ENCODE measurements at regions not wholly inside any gene's neighbourhood (a gene's known extent, or its start where the extent isn't known, plus 50 kb on each side); places are given as distances from the start of the nearest gene placed in this dataset.

GRCh38 chr10:78861529-78862327, 207.0 kb upstream of the ZMIZ1 start:
- ChIA-PET POLR2A (no interaction called here), CTCF (no interaction called here)
- no peaks in the 10 kb centered on the region for H3K9me3 Mint-ChIP-seq (ENCODE audit: insufficient read depth)
- Histone ChIP-seq H3K27ac (ENCODE audit: low read length in 2 of 2) (no peak overlapping the region), H3K9me3 (ENCODE audit: control extremely low read depth in 1 of 3, control insufficient read depth in 2 of 3, insufficient read depth in 1 of 3, low read length in 2 of 3) (no peaks in the 10 kb centered on the region), H3K36me3 (replicated peaks in 1 of 2; ENCODE audit: control extremely low read depth in 1 of 2, control insufficient read depth in 1 of 2, extremely low read depth in 1 of 2, insufficient read depth in 2 of 2, low read length in 1 of 2) (no peaks in the 10 kb centered on the region), H2AFZ (ENCODE audit: insufficient read depth, low read depth, low read length, poor library complexity, severe bottlenecking) (no peak overlapping the region), H3K27me3 (replicated peaks in 1 of 4; ENCODE audit: control extremely low read depth in 1 of 4, control insufficient read depth in 3 of 4, insufficient read depth in 4 of 4, low read length in 3 of 4) (peaks cover 0 to 3% (median 0%) of the 10 kb centered on the region in 4 experiments), H3K4me3 (ENCODE audit: control extremely low read depth in 1 of 5, extremely low read depth in 1 of 5, insufficient read depth in 1 of 5, low read depth in 2 of 5, low read length in 4 of 5) (no peak overlapping the region), H4K20me1 (ENCODE audit: control insufficient read depth, insufficient read depth, low read length, poor library complexity, severe bottlenecking) (no peaks in the 10 kb centered on the region), H3K4me1 (ENCODE audit: control insufficient read depth in 2 of 2, insufficient read depth in 2 of 2, low read length in 2 of 2) (no peaks in the 10 kb centered on the region), H3K9ac (ENCODE audit: low read length) (no peak overlapping the region), H3K79me2 (ENCODE audit: control insufficient read depth, insufficient read depth, low read length) (no peaks in the 10 kb centered on the region), H3K4me2 (replicated peaks; ENCODE audit: low read depth, low read length, poor library complexity, severe bottlenecking) (no peak overlapping the region)
- WGBS (ENCODE audit: insufficient coverage), result 66% methylated on average over 4 of the region's 5 CpGs
- H3K4me3 Mint-ChIP-seq, result no peak overlapping the region
- TF ChIP-seq EZH2 (IDR thresholded peaks at IDR 0.05; ENCODE audit: borderline replicate concordance, insufficient read depth, low read depth, low read length, poor library complexity, severe bottlenecking), result no peak
- TF ChIP-seq CTCF (IDR thresholded peaks at IDR 0.05), result no peak
- DNase-seq (no peak), ATAC-seq (ENCODE audit: low read depth) (no peak)
- no peaks in the 10 kb centered on the region for H3K4me1 Mint-ChIP-seq
- intact Hi-C loops (cut with micrococcal nuclease), result no loop called here
- peaks cover 20% of the 10 kb centered on the region for H3K27me3 Mint-ChIP-seq
- no peak overlapping the region for H3K27ac Mint-ChIP-seq

GRCh38 chr10:78862328-78862640, 206.5 kb upstream of the ZMIZ1 start:
- TF ChIP-seq CTCF (IDR thresholded peaks at IDR 0.05), result no peak
- TF ChIP-seq EZH2 (IDR thresholded peaks at IDR 0.05; ENCODE audit: borderline replicate concordance, insufficient read depth, low read depth, low read length, poor library complexity, severe bottlenecking), result no peak
- H3K4me3 Mint-ChIP-seq, result no peak overlapping the region
- intact Hi-C loops (cut with micrococcal nuclease), result no loop called here
- Histone ChIP-seq H3K27me3 (replicated peaks in 1 of 4; ENCODE audit: control extremely low read depth in 1 of 4, control insufficient read depth in 3 of 4, insufficient read depth in 4 of 4, low read length in 3 of 4) (peaks cover 0 to 3% (median 0%) of the 10 kb centered on the region in 4 experiments), H3K9ac (ENCODE audit: low read length) (no peak overlapping the region), H3K27ac (ENCODE audit: low read length in 2 of 2) (no peak overlapping the region), H3K4me2 (replicated peaks; ENCODE audit: low read depth, low read length, poor library complexity, severe bottlenecking) (no peak overlapping the region), H2AFZ (ENCODE audit: insufficient read depth, low read depth, low read length, poor library complexity, severe bottlenecking) (no peak overlapping the region), H4K20me1 (ENCODE audit: control insufficient read depth, insufficient read depth, low read length, poor library complexity, severe bottlenecking) (no peaks in the 10 kb centered on the region), H3K4me1 (ENCODE audit: control insufficient read depth in 2 of 2, insufficient read depth in 2 of 2, low read length in 2 of 2) (no peaks in the 10 kb centered on the region), H3K36me3 (replicated peaks in 1 of 2; ENCODE audit: control extremely low read depth in 1 of 2, control insufficient read depth in 1 of 2, extremely low read depth in 1 of 2, insufficient read depth in 2 of 2, low read length in 1 of 2) (no peaks in the 10 kb centered on the region), H3K9me3 (ENCODE audit: control extremely low read depth in 1 of 3, control insufficient read depth in 2 of 3, insufficient read depth in 1 of 3, low read length in 2 of 3) (no peaks in the 10 kb centered on the region), H3K4me3 (ENCODE audit: control extremely low read depth in 1 of 5, extremely low read depth in 1 of 5, insufficient read depth in 1 of 5, low read depth in 2 of 5, low read length in 4 of 5) (no peak overlapping the region), H3K79me2 (ENCODE audit: control insufficient read depth, insufficient read depth, low read length) (no peaks in the 10 kb centered on the region)
- no peaks in the 10 kb centered on the region for H3K9me3 Mint-ChIP-seq (ENCODE audit: insufficient read depth)
- ATAC-seq (ENCODE audit: low read depth) (no peak), DNase-seq (no peak)
- POLR2A ChIA-PET, result no interaction called here
- no peak overlapping the region for H3K27ac Mint-ChIP-seq
- peaks cover 21% of the 10 kb centered on the region for H3K27me3 Mint-ChIP-seq
- H3K4me1 Mint-ChIP-seq, result no peaks in the 10 kb centered on the region
- WGBS (ENCODE audit: insufficient coverage), result 64% methylated on average over 2 of the region's 4 CpGs
- CTCF ChIA-PET, result no interaction called here
